ENCODE measurements at regions not wholly inside any gene's neighbourhood (a gene's known extent, or its start where the extent isn't known, plus 50 kb on each side); places are given as distances from the start of the nearest gene placed in this dataset.

- ChIA-PET CTCF (no interaction called here), POLR2A (no interaction called here)
- TF ChIP-seq ZNF624 (tag by site-specific recombination; IDR thresholded peaks at IDR 0.05) (no peak), ZNF274 (IDR thresholded peaks at IDR 0.05; ENCODE audit: low read length) (no peak), ZNF274 (tag by site-specific recombination; IDR thresholded peaks at IDR 0.05; ENCODE audit: borderline replicate concordance) (no peak)
Measured at GRCh38 chrX:6891404-6891803, 256.1 kb upstream of the STS start.

GRCh38 chrX:6890544-6891261, 256.8 kb upstream of the STS start:
- Histone ChIP-seq H3K27ac (ENCODE audit: extremely low read depth, low read depth, low read length) (no peak overlapping the region), H3K4me3 (ENCODE audit: low read depth, low read length) (no peak overlapping the region), H3K36me3 (ENCODE audit: control insufficient read depth in 2 of 2, insufficient read depth in 1 of 2, low read length in 2 of 2) (no peaks in the 10 kb centered on the region), H3K4me1 (ENCODE audit: control insufficient read depth, insufficient read depth, low read length) (no peaks in the 10 kb centered on the region), H3K9me3 (ENCODE audit: control insufficient read depth, insufficient read depth, low read depth, low read length) (no peaks in the 10 kb centered on the region)
- ChIA-PET POLR2A (no interaction called here), CTCF (no interaction called here)
- TF ChIP-seq ZNF449 (tag by site-specific recombination; IDR thresholded peaks at IDR 0.05): no peak
- no peak for TF ChIP-seq ZNF48 (tag by site-specific recombination; IDR thresholded peaks at IDR 0.05)

More at GRCh38 chrX:6891404-6891803, 256.1 kb upstream of the STS start:
- H3K4me1 ChIP-seq (ENCODE audit: control insufficient read depth, insufficient read depth, low read length): no peaks in the 10 kb centered on the region
- H3K36me3 ChIP-seq (ENCODE audit: control insufficient read depth in 2 of 2, insufficient read depth in 1 of 2, low read length in 2 of 2): no peaks in the 10 kb centered on the region
- no peaks in the 10 kb centered on the region for H3K9me3 ChIP-seq (ENCODE audit: control insufficient read depth, insufficient read depth, low read depth, low read length)
- H3K4me3 ChIP-seq (ENCODE audit: low read depth, low read length): no peak overlapping the region
- H3K27ac ChIP-seq (ENCODE audit: extremely low read depth, low read depth, low read length): no peak overlapping the region

- H3K4me3 ChIP-seq (ENCODE audit: low read depth, low read length): no peak overlapping the region
- no peak overlapping the region for H3K27ac ChIP-seq (ENCODE audit: extremely low read depth, low read depth, low read length)
- CTCF ChIA-PET: no interaction called here
- no peaks in the 10 kb centered on the region for H3K9me3 ChIP-seq (ENCODE audit: control insufficient read depth, insufficient read depth, low read depth, low read length)
- POLR2A ChIA-PET: no interaction called here
- H3K36me3 ChIP-seq (ENCODE audit: control insufficient read depth in 2 of 2, insufficient read depth in 1 of 2, low read length in 2 of 2): no peaks in the 10 kb centered on the region
- H3K4me1 ChIP-seq (ENCODE audit: control insufficient read depth, insufficient read depth, low read length): no peaks in the 10 kb centered on the region
- TF ChIP-seq ZNF561 (tag by site-specific recombination; IDR thresholded peaks at IDR 0.05; ENCODE audit: borderline replicate concordance) (no peak), IKZF3 (tag by site-specific recombination; IDR thresholded peaks at IDR 0.05) (no peak), SALL2 (tag by site-specific recombination; IDR thresholded peaks at IDR 0.05; ENCODE audit: borderline replicate concordance) (no peak), ZNF23 (tag by site-specific recombination; IDR thresholded peaks at IDR 0.05; ENCODE audit: borderline replicate concordance) (no peak)
Measured at GRCh38 chrX:6885909-6886308, 261.6 kb upstream of the STS start.

GRCh38 chrX:6885396-6885795, 262.1 kb upstream of the STS start:
- Histone ChIP-seq H3K9me3 (ENCODE audit: control insufficient read depth, insufficient read depth, low read depth, low read length) (no peaks in the 10 kb centered on the region), H3K27ac (ENCODE audit: extremely low read depth, low read depth, low read length) (no peak overlapping the region), H3K4me1 (ENCODE audit: control insufficient read depth, insufficient read depth, low read length) (no peaks in the 10 kb centered on the region), H3K4me3 (ENCODE audit: low read depth, low read length) (no peak overlapping the region), H3K36me3 (ENCODE audit: control insufficient read depth in 2 of 2, insufficient read depth in 1 of 2, low read length in 2 of 2) (no peaks in the 10 kb centered on the region)
- ChIA-PET CTCF (no interaction called here), POLR2A (no interaction called here)
- TF ChIP-seq ZNF146 (tag by site-specific recombination; IDR thresholded peaks at IDR 0.05): no peak

GRCh38 chrX:6861456-6861855, 286.1 kb upstream of the STS start:
- Histone ChIP-seq H3K4me1 (ENCODE audit: control insufficient read depth, insufficient read depth, low read length) (no peaks in the 10 kb centered on the region), H3K9me3 (ENCODE audit: control insufficient read depth, insufficient read depth, low read depth, low read length) (no peaks in the 10 kb centered on the region), H3K27ac (ENCODE audit: extremely low read depth, low read depth, low read length) (no peak overlapping the region), H3K4me3 (ENCODE audit: low read depth, low read length) (no peak overlapping the region), H3K36me3 (ENCODE audit: control insufficient read depth in 2 of 2, insufficient read depth in 1 of 2, low read length in 2 of 2) (no peaks in the 10 kb centered on the region)
- ChIA-PET POLR2A (no interaction called here), CTCF (no interaction called here)
- TF ChIP-seq ZNF488 (tag by site-specific recombination; IDR thresholded peaks at IDR 0.05) (no peak), ZBTB10 (tag by site-specific recombination; IDR thresholded peaks at IDR 0.05) (no peak), ZNF747 (tag by site-specific recombination; IDR thresholded peaks at IDR 0.05) (no peak), ZNF211 (tag by site-specific recombination; IDR thresholded peaks at IDR 0.05; ENCODE audit: low read depth) (no peak), GLIS2 (tag by site-specific recombination; IDR thresholded peaks at IDR 0.05) (no peak), KLF8 (tag by site-specific recombination; IDR thresholded peaks at IDR 0.05) (no peak), ZBTB26 (tag by site-specific recombination; optimal IDR thresholded peaks at IDR 0.05) (no peak), ZFP69B (tag by site-specific recombination; IDR thresholded peaks at IDR 0.05) (no peak), ZFP37 (tag by site-specific recombination; IDR thresholded peaks at IDR 0.05) (no peak)
